RWPE2 (cell line): ENCODE measurements at regions not wholly inside any gene's neighbourhood (a gene's known extent, or its start where the extent isn't known, plus 50 kb on each side); places are given as distances from the start of the nearest gene placed in this dataset.

Experiments used
- ATAC-seq: fragments of 200-7000 bp; cut with Tn5 transposase; 3 replicates; pipeline ENCODE4 v1.9.1; 2021; ENCODE audit warnings: low read depth
- DNase-seq: peaks from one replicate; pipeline ENCODE4 v3.0.0-alpha.2; 2020; ENCODE audit warnings: low spot score
- H3K27ac ChIP-seq: fragments of 450-650 bp; 2 replicates; pipeline ENCODE4 v1.5.1; 2017; ENCODE audit warnings: mild to moderate bottlenecking; ENCODE audit not compliant: poor library complexity, severe bottlenecking
- H3K27me3 ChIP-seq: fragments of 250-450 bp; sonication (Bioruptor Pico); 2 replicates; pipeline ENCODE4 v1.5.1; 2021; ENCODE audit warnings: mild to moderate bottlenecking, moderate library complexity; ENCODE audit not compliant: insufficient read depth, poor library complexity, severe bottlenecking
- H3K36me3 ChIP-seq: fragments of 250-450 bp; sonication (Bioruptor Pico); 2 replicates; pipeline ENCODE4 v1.5.1; 2020; ENCODE audit warnings: low read depth, mild to moderate bottlenecking, moderate library complexity
- H3K4me1 ChIP-seq: fragments of 250-450 bp; sonication (Bioruptor Pico); 2 replicates; pipeline ENCODE4 v1.5.1; 2021; ENCODE audit warnings: mild to moderate bottlenecking, moderate library complexity; ENCODE audit not compliant: insufficient read depth, poor library complexity, severe bottlenecking
- H3K4me3 ChIP-seq: fragments of 250-450 bp; sonication (Bioruptor Pico); 2 replicates; pipeline ENCODE4 v1.5.1; 2021; ENCODE audit warnings: mild to moderate bottlenecking, moderate library complexity; ENCODE audit not compliant: severe bottlenecking
- H3K9me3 ChIP-seq: fragments of 250-450 bp; sonication (Bioruptor Pico); 2 replicates; pipeline ENCODE4 v1.5.1; 2021; ENCODE audit warnings: mild to moderate bottlenecking, moderate library complexity; ENCODE audit not compliant: severe bottlenecking
- CTCF ChIP-seq: fragments of 450-650 bp; IDR thresholded peaks from one replicate; pipeline ENCODE4 v1.5.1; 2017; ENCODE audit warnings: mild to moderate bottlenecking, moderate library complexity; ENCODE audit not compliant: poor library complexity, severe bottlenecking

GRCh38 chr10:62527019-62527827 lies 153.1 kb downstream of the ZNF365 start:
- Histone ChIP-seq H3K36me3 (no peaks in the 10 kb centered on the region), H3K4me3 (no peak overlapping the region), H3K27ac (no peak overlapping the region), H3K27me3 (no peaks in the 10 kb centered on the region), H3K9me3 (no peaks in the 10 kb centered on the region), H3K4me1 (no peaks in the 10 kb centered on the region)
- no peak for TF ChIP-seq CTCF
- no peak for ATAC-seq
- no peak for DNase-seq

GRCh38 chr10:62528441-62528840 lies 154.3 kb downstream of the ZNF365 start:
- peaks cover 3% of the 10 kb centered on the region for H3K27me3 ChIP-seq
- no peak overlapping the region for H3K27ac ChIP-seq
- H3K4me1 ChIP-seq, result no peaks in the 10 kb centered on the region
- H3K36me3 ChIP-seq, result no peaks in the 10 kb centered on the region
- ATAC-seq (no peak), DNase-seq (no peak)
- no peak overlapping the region for H3K4me3 ChIP-seq
- no peak for TF ChIP-seq CTCF
- H3K9me3 ChIP-seq, result no peaks in the 10 kb centered on the region

- Histone ChIP-seq H3K9me3 (no peaks in the 10 kb centered on the region), H3K27ac (no peak overlapping the region)
- TF ChIP-seq CTCF, result no peak
These were observed 155.2 kb downstream of the ZNF365 start for GRCh38 chr10:62529396-62529795.

DNA sequence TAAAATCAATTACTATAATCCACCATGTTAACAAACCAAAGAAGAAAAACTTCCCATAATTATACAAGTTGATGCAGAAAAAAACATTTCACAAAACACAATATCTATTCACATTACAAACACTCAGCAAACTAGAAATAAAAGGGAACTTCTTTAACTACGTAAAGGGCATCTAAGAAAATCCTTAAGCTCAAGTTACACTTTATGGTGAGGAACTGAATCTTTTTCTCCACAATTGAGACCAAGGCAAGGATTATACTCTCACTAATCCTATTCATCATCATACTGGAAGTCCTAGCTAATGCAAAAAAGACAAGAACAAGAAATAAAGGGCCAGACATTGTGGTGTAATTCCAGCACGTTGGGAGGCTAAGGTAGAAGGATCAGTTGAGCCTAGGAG lies 159.9 kb downstream of the ZNF365 start:
- H3K4me1 ChIP-seq, result no peaks in the 10 kb centered on the region
- ATAC-seq, result no peak
- no peak for DNase-seq
- no peak overlapping the region for H3K27ac ChIP-seq
- H3K4me3 ChIP-seq, result no peak overlapping the region
- no peaks in the 10 kb centered on the region for H3K36me3 ChIP-seq
- peaks cover 6% of the 10 kb centered on the region for H3K27me3 ChIP-seq
- H3K9me3 ChIP-seq, result no peaks in the 10 kb centered on the region
- TF ChIP-seq CTCF, result no peak

More at GRCh38 chr10:62529396-62529795, 155.2 kb downstream of the ZNF365 start:
- ATAC-seq, result no peak
- H3K4me3 ChIP-seq, result no peak overlapping the region
- peaks cover 3% of the 10 kb centered on the region for H3K27me3 ChIP-seq
- H3K4me1 ChIP-seq, result no peaks in the 10 kb centered on the region
- H3K36me3 ChIP-seq, result no peaks in the 10 kb centered on the region
- no peak for DNase-seq

DNA sequence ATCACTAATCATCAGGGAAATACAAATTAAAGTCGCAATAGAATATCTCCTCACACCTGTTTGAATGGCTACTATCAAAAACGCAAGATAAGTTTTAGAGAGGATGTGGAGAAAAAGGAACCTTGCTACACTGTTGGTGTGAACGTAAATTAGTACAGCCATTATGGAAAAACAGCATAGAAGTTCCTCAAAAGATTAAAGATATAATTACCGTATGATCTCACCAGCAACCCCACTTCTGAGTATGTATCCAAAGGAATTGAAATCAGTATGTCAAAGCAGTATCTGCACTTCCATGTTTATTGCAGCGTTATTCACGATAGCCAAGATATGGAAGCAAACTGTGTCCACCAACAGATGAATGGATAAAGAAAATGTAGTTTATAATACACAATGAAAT lies 164.4 kb downstream of the ZNF365 start:
- no peak overlapping the region for H3K27ac ChIP-seq
- no peaks in the 10 kb centered on the region for H3K9me3 ChIP-seq
- DNase-seq (no peak), ATAC-seq (no peak)
- no peaks in the 10 kb centered on the region for H3K36me3 ChIP-seq
- H3K4me1 ChIP-seq, result no peaks in the 10 kb centered on the region
- TF ChIP-seq CTCF, result no peak
- peaks cover 3% of the 10 kb centered on the region for H3K27me3 ChIP-seq
- no peak overlapping the region for H3K4me3 ChIP-seq
